ENCODE measurements at regions not wholly inside any gene's neighbourhood (a gene's known extent, or its start where the extent isn't known, plus 50 kb on each side); places are given as distances from the start of the nearest gene placed in this dataset.
A peak's percentile ranks its signal among the peaks of the same experiment; 100 is the strongest.

DNA sequence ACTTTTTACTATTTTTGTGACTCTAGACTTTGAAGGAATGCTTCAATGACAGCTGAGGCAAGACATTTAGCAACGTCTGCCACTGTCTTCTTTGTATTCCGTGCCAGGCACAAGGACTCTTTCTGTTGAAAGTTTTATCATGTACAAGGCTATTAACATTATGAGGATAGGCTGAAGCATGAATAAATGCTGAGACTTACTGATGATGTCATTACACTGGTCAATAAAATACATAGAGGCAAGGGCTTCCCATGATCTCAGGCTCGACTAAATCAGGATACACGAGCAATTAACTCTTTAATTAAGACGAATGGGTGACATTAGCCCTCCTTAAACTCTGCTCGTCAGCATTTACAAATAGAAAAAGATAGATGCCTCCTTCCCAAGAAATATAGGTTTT lies 1393.3 kb upstream of the WWC1 start:
- ATAC-seq (ENCODE audit: low read depth): no peak
- H3K36me3 ChIP-seq (ENCODE audit: low read depth): no peaks in the 10 kb centered on the region

DNA sequence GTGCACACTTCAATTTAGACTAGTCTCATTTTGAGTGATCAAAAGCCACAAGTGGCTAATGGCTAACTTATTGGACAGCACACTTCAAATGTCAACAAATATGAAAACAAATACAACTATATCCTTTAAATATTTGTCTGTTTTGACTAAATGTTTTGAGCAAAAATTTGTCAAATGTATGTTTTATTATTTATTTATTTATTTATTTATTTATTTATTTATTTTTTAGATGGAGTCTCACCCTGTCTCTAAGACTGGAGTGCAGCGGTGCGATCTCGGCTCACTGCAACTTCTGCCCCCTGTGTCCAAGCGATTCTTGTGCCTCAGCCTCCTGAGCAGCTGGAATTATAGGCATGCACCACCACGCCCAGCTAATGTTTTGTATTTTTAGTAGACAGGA lies 1392.1 kb upstream of the WWC1 start:
- no peaks in the 10 kb centered on the region for H3K9me3 ChIP-seq (ENCODE audit: severe bottlenecking)
- no peaks in the 10 kb centered on the region for H3K4me1 ChIP-seq (ENCODE audit: insufficient read depth, poor library complexity, severe bottlenecking)
- no peaks in the 10 kb centered on the region for H3K36me3 ChIP-seq (ENCODE audit: low read depth)
- no peak overlapping the region for H3K4me3 ChIP-seq (ENCODE audit: severe bottlenecking)
- no peaks in the 10 kb centered on the region for H3K27me3 ChIP-seq (ENCODE audit: insufficient read depth, poor library complexity, severe bottlenecking)
- DNase-seq (ENCODE audit: low spot score) (no peak), ATAC-seq (ENCODE audit: low read depth) (no peak)
- H3K27ac ChIP-seq (ENCODE audit: poor library complexity, severe bottlenecking): no peak overlapping the region
- TF ChIP-seq, protein P1, sequence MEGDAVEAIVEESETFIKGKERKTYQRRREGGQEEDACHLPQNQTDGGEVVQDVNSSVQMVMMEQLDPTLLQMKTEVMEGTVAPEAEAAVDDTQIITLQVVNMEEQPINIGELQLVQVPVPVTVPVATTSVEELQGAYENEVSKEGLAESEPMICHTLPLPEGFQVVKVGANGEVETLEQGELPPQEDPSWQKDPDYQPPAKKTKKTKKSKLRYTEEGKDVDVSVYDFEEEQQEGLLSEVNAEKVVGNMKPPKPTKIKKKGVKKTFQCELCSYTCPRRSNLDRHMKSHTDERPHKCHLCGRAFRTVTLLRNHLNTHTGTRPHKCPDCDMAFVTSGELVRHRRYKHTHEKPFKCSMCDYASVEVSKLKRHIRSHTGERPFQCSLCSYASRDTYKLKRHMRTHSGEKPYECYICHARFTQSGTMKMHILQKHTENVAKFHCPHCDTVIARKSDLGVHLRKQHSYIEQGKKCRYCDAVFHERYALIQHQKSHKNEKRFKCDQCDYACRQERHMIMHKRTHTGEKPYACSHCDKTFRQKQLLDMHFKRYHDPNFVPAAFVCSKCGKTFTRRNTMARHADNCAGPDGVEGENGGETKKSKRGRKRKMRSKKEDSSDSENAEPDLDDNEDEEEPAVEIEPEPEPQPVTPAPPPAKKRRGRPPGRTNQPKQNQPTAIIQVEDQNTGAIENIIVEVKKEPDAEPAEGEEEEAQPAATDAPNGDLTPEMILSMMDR (IDR thresholded peaks at IDR 0.05; ENCODE audit: poor library complexity, severe bottlenecking): no peak

More for the DNA sequence above, 1393.3 kb upstream of the WWC1 start:
- Histone ChIP-seq H3K4me3 (ENCODE audit: severe bottlenecking) (no peak overlapping the region), H3K27ac (ENCODE audit: poor library complexity, severe bottlenecking) (no peak overlapping the region), H3K27me3 (ENCODE audit: insufficient read depth, poor library complexity, severe bottlenecking) (no peaks in the 10 kb centered on the region), H3K4me1 (ENCODE audit: insufficient read depth, poor library complexity, severe bottlenecking) (no peaks in the 10 kb centered on the region), H3K9me3 (ENCODE audit: severe bottlenecking) (no peaks in the 10 kb centered on the region)
- DNase-seq (ENCODE audit: low spot score): no peak
- TF ChIP-seq, protein P1 (IDR thresholded peaks at IDR 0.05; ENCODE audit: poor library complexity, severe bottlenecking): no peak

DNA sequence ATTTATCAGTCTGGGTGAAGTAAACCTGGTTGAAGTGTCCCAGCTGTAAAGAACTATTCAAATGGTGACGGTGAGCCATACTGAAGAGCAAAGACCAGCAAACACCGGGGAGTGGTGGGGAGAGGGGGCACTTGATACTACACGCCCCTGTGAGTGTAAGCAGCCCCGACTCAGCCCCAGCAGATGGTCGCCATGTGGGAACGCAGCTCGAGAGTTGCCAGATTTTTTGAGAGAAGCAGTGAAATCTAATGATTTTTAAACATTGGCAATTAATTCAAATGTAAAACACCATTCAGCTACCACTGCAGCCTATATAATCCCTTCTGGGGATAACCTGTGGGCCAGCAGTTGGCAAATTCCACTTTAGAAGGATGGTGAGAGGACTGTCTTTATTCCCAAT lies 1386.9 kb upstream of the WWC1 start:
- Histone ChIP-seq H3K36me3 (ENCODE audit: low read depth) (no peaks in the 10 kb centered on the region), H3K4me1 (ENCODE audit: insufficient read depth, poor library complexity, severe bottlenecking) (peaks cover 29% of the 10 kb centered on the region), H3K27me3 (ENCODE audit: insufficient read depth, poor library complexity, severe bottlenecking) (no peaks in the 10 kb centered on the region), H3K4me3 (ENCODE audit: severe bottlenecking) (no peak overlapping the region), H3K27ac (ENCODE audit: poor library complexity, severe bottlenecking) (no peak overlapping the region), H3K9me3 (ENCODE audit: severe bottlenecking) (no peaks in the 10 kb centered on the region)
- DNase-seq (ENCODE audit: low spot score) (no peak), ATAC-seq (ENCODE audit: low read depth) (no peak)
- TF ChIP-seq, protein P1 (IDR thresholded peaks at IDR 0.05; ENCODE audit: poor library complexity, severe bottlenecking): no peak

DNA sequence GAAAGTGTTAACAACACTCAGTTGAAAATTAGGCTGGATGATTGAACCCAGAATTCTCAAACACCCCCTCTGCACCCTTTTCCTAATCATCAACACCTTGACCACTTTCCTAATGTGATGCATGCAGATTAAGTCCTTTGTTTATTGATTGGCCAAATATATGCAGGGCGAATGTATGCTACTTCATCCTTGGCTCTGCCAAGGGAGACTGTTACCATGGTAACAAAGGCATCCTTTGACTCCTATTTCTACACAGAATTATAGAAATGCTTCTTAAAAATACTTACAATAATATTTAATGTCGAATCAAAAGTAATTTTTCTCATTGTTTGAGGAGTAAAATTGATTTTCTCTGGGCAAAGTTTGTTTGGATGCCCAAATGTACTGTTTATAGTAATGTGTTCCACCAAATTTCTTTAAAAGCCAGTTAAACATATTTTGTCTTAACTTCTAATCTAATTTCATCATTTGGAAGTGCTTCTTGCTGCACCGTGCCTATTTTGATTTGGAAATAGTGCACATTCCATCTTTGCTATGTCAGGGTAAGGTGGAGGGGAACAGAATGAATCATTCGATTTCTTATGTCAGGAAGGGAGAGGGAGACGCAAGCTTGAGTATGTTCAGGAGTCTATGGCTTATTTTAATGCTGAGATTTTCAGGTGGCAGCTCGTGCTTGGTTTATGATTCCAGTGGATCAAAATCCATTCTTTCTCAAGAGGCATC lies 1384.3 kb upstream of the WWC1 start:
- Histone ChIP-seq H3K9me3 (ENCODE audit: severe bottlenecking) (no peaks in the 10 kb centered on the region), H3K4me1 (ENCODE audit: insufficient read depth, poor library complexity, severe bottlenecking) (peaks cover 33% of the 10 kb centered on the region), H3K27ac (ENCODE audit: poor library complexity, severe bottlenecking) (peak overlapping the region; percentile 64), H3K27me3 (ENCODE audit: insufficient read depth, poor library complexity, severe bottlenecking) (no peaks in the 10 kb centered on the region), H3K36me3 (ENCODE audit: low read depth) (no peaks in the 10 kb centered on the region), H3K4me3 (ENCODE audit: severe bottlenecking) (no peak overlapping the region)
- DNase-seq (ENCODE audit: low spot score) (no peak), ATAC-seq (ENCODE audit: low read depth) (peak; percentile 90)
- TF ChIP-seq, protein P1 (IDR thresholded peaks at IDR 0.05; ENCODE audit: poor library complexity, severe bottlenecking): no peak

DNA sequence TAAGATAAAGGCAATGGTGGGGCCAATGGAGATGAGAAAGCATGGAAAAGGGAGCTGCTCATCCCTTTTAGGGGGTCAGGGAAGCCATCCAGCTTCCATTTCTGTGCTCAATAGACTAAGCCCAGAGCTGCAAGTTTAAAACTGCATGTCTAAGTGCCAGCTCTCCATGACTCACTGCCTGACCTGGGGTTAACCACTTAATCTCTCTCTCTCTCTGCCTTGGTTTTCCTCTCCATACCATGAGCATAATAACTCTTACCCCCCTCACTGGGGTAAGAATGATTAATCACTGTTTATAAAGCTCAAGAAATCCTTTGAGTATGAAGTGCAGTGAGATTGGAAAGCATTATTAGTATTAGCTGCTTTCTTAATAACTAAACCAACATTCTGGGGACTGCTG lies 1382.4 kb upstream of the WWC1 start:
- no peaks in the 10 kb centered on the region for H3K27me3 ChIP-seq (ENCODE audit: insufficient read depth, poor library complexity, severe bottlenecking)
- H3K36me3 ChIP-seq (ENCODE audit: low read depth): no peaks in the 10 kb centered on the region
- H3K27ac ChIP-seq (ENCODE audit: poor library complexity, severe bottlenecking): peak overlapping the region; percentile 64
- H3K4me1 ChIP-seq (ENCODE audit: insufficient read depth, poor library complexity, severe bottlenecking): peaks cover 33% of the 10 kb centered on the region
- DNase-seq (ENCODE audit: low spot score) (peak; percentile 78), ATAC-seq (ENCODE audit: low read depth) (peak; percentile 94)
- TF ChIP-seq, protein P1 (IDR thresholded peaks at IDR 0.05; ENCODE audit: poor library complexity, severe bottlenecking): no peak
- no peaks in the 10 kb centered on the region for H3K9me3 ChIP-seq (ENCODE audit: severe bottlenecking)
- H3K4me3 ChIP-seq (ENCODE audit: severe bottlenecking): no peak overlapping the region
